GM06990 (cell line): ENCODE measurements at regions not wholly inside any gene's neighbourhood (a gene's known extent, or its start where the extent isn't known, plus 50 kb on each side); places are given as distances from the start of the nearest gene placed in this dataset.

ENCODE experiments used
- DNase-seq: peaks from one replicate; pipeline ENCODE4 v3.0.0-alpha.2; 2011; ENCODE audit not compliant: insufficient read length; ENCODE audit errors: extremely low read depth
- H3K27me3 ChIP-seq: replicated peaks from 2 replicates; pipeline ENCODE4 v1.6.0; 2011; ENCODE audit warnings: low read length; ENCODE audit not compliant: control insufficient read depth, insufficient read depth
- H3K36me3 ChIP-seq: 2 replicates; pipeline ENCODE4 v1.5.1; 2011; ENCODE audit warnings: low read length; ENCODE audit not compliant: control insufficient read depth, insufficient read depth
- H3K4me3 ChIP-seq: replicated peaks from 2 replicates; pipeline ENCODE4 v1.5.1; 2011; ENCODE audit warnings: low read depth, mild to moderate bottlenecking, control low read depth, low read length
- TF ChIP-seq, protein P1 (sequence below): IDR thresholded peaks from 2 replicates; pipeline ENCODE4 v1.5.1; 2011; ENCODE audit warnings: low read length, control low read depth, mild to moderate bottlenecking, inconsistent platforms; ENCODE audit not compliant: insufficient read depth, poor library complexity, severe bottlenecking

DNA sequence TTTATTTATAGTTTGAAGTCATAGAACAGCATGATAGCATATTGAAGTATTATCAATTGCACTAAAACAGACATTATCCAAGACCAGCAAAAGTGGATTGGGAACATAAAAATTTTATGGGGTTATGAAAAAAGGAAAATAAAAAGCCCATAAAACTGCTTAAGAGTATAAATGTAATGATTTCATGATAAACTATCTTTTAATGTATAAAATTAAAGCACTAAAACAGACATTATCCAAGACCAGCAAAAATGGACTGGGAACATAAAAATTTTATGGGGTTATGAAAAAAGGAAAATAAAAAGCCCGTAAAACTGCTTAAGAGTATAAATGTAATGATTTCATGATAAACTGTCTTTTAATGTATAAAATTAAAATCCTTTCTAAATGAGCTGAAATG lies 119.0 kb upstream of the DAPK1 start:
- Histone ChIP-seq H3K4me3 (no peak overlapping the region), H3K36me3 (no peaks in the 10 kb centered on the region), H3K27me3 (no peaks in the 10 kb centered on the region)
- TF ChIP-seq, protein P1, sequence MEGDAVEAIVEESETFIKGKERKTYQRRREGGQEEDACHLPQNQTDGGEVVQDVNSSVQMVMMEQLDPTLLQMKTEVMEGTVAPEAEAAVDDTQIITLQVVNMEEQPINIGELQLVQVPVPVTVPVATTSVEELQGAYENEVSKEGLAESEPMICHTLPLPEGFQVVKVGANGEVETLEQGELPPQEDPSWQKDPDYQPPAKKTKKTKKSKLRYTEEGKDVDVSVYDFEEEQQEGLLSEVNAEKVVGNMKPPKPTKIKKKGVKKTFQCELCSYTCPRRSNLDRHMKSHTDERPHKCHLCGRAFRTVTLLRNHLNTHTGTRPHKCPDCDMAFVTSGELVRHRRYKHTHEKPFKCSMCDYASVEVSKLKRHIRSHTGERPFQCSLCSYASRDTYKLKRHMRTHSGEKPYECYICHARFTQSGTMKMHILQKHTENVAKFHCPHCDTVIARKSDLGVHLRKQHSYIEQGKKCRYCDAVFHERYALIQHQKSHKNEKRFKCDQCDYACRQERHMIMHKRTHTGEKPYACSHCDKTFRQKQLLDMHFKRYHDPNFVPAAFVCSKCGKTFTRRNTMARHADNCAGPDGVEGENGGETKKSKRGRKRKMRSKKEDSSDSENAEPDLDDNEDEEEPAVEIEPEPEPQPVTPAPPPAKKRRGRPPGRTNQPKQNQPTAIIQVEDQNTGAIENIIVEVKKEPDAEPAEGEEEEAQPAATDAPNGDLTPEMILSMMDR = no peak
- DNase-seq = no peak

DNA sequence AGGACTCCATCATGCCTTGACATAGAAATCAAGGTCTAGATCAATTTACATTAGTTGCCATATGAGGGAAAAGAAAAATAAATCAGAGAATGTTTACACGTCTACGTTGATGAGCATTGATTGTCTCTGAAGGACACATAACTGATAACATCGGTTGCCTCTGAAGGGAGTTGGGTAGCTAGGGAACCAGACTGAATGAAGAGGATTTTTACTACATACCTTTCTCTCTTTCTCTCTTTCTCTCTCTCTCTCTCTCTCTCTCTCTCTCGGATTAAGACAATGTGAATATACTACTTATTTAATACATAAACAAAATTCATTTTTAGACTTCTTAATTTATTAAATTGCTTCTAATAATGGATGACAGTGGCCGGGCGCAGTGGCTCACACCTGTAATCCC lies 118.4 kb upstream of the DAPK1 start:
- H3K4me3 ChIP-seq = no peak overlapping the region
- no peaks in the 10 kb centered on the region for H3K27me3 ChIP-seq
- no peaks in the 10 kb centered on the region for H3K36me3 ChIP-seq
- DNase-seq = no peak
- TF ChIP-seq, protein P1 = no peak

DNA sequence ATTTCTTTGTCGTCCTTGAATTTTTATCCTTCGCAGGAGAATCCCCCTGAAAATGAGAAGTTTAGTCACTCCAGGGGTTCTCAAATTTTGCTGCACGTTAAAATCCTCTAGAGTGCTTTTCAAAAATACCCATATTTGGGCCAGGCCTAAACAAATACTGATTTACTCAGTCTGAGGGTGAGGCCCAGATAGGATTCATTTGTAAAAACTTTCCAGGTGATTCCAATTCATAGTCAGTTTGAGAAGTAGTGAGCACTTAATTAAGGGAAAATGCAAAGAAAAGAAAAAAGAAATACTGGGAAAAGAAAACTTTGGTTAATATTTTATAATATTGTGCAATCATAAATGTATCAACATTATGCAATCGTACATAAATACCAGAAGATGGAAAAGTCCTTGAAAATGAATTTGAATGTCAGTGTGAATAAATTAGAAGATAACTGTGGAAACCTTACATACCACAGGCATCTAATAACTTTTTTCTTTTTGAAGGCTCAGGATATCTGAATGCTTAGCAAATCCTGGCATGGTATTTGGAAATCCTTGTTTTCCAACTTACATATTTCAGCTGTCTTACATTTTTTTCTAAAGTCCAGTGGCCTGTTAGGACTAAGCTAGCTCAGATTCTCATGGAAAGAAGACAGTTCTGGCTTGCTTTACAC lies 116.5 kb upstream of the DAPK1 start:
- Histone ChIP-seq H3K4me3 (no peak overlapping the region), H3K27me3 (no peaks in the 10 kb centered on the region), H3K36me3 (no peaks in the 10 kb centered on the region)
- TF ChIP-seq, protein P1 = no peak
- no peak for DNase-seq

DNA sequence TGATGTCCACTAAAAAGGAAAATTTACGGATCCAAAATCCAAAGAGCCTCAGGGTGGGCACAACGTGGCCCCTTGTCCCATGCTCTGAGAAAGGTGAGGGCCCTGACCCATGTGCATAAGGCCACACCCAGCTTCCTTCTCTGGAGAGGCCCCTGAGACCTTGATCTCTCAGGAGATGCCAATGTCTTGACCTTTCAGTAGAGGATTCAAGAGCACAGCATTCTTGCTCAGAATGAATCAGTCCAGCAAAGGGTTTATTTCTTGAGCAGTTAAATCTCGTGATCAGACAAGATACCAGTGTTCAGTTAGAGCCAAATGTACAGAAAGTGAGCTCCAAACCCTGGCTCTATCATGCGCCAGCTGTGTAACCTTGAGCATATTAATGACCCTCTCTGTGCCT lies 115.9 kb upstream of the DAPK1 start:
- DNase-seq = no peak
- H3K27me3 ChIP-seq = no peaks in the 10 kb centered on the region
- no peak overlapping the region for H3K4me3 ChIP-seq
- TF ChIP-seq, protein P1 = no peak
- H3K36me3 ChIP-seq = no peaks in the 10 kb centered on the region

DNA sequence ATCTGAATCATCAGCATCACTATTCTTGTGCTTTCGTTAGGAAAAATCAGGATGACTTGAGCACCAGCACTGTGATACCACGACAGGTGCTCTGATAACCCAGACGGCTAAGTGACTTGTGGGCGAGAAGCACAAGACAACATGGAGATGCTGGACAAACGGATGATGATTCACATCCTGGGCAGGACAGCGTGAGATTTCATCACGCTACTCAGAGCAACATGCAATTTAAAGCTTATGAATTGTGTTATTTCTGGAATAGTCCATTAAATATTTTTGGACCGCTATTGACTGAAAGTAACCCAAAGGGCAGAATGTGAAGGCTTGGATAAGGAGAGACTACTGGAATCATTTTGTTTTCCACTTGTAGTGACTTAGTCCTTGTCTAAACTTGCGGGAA lies 114.8 kb upstream of the DAPK1 start:
- no peak for DNase-seq
- Histone ChIP-seq H3K4me3 (no peak overlapping the region), H3K36me3 (no peaks in the 10 kb centered on the region), H3K27me3 (no peaks in the 10 kb centered on the region)
- TF ChIP-seq, protein P1 = no peak

DNA sequence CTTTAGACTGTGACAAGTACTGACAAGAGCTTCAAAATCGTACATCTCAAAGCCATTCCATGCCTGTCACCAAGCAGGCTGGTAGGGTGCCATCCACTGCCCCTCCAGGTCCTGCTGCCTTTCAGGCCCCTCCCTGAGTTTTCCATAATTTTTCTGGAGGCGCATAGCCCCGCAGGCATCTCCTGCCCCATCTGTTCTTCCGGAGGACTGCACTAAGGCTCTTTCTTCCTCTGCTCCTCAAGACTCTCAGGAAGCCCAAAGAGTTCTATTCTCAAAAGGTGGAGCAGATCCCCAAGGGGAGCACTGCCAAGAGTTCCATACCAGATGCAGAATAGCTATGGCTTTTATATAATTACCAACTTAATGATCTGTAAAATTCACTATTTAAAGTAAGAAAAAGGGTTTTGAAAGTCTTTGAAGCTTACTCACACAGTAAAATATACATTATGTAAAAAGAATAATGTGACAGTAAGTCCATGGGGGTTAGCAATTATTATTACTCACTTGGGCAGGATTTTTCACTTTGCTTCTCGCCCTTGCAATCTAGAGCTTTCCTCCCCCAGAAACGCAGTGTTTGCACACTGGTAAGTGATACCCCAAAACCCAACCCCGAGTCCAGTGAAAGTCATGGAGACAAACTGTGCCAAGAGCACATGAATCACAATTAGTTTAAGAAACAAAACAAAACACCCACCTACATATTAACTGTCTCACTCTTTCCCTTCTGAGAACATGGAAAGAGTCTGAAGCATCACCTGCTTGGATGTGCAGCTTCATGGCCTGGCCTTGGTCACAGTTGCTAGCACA lies 114.1 kb upstream of the DAPK1 start:
- DNase-seq = no peak
- TF ChIP-seq, protein P1 = no peak
- Histone ChIP-seq H3K27me3 (no peaks in the 10 kb centered on the region), H3K4me3 (no peak overlapping the region), H3K36me3 (no peaks in the 10 kb centered on the region)
